IPS-18a (cell line): ENCODE measurements at regions not wholly inside any gene's neighbourhood (a gene's known extent, or its start where the extent isn't known, plus 50 kb on each side); places are given as distances from the start of the nearest gene placed in this dataset.

Source experiments
- H3K27ac ChIP-seq: one replicate; pipeline ENCODE4 v1.5.1; 2013; ENCODE audit warnings: low read length
- H3K27me3 ChIP-seq: one replicate; pipeline ENCODE4 v1.6.1; 2013; ENCODE audit warnings: mild to moderate bottlenecking, low read length; ENCODE audit not compliant: control insufficient read depth, insufficient read depth
- H3K36me3 ChIP-seq: one replicate; pipeline ENCODE4 v1.6.1; 2013; ENCODE audit warnings: low read depth, low read length; ENCODE audit not compliant: control insufficient read depth
- H3K4me1 ChIP-seq: one replicate; pipeline ENCODE4 v1.6.1; 2013; ENCODE audit warnings: low read depth, low read length; ENCODE audit not compliant: control insufficient read depth
- H3K4me3 ChIP-seq: one replicate; pipeline ENCODE4 v1.5.1; 2013; ENCODE audit warnings: low read length
- H3K9ac ChIP-seq: one replicate; pipeline ENCODE4 v1.6.1; 2013; ENCODE audit warnings: mild to moderate bottlenecking, low read length, moderate library complexity
- H3K9me3 ChIP-seq: one replicate; pipeline ENCODE4 v1.6.1; 2013; ENCODE audit warnings: low read depth, low read length; ENCODE audit not compliant: control insufficient read depth

DNA sequence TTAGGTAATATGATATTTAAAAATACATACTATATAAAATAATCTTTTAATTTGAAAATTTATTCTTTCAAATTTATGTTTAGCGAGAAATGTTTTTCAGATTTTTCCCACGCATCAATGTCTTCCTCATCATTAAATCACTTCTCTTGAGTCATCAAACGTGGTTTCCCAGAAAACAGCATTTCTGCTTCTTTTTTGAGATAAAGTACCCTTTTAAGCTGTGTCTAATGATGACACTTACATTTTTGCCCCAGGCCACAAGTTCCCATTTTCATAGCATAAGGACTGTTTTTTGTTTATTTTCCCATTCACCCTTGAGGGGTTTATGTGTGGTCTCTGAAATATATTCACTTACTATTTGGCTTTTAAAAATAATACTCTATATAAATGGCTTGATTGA lies 139.0 kb upstream of the HS3ST3A1 start:
- H3K9me3 ChIP-seq = no peaks in the 10 kb centered on the region
- H3K4me3 ChIP-seq = no peak overlapping the region
- H3K9ac ChIP-seq = no peak overlapping the region
- H3K36me3 ChIP-seq = no peaks in the 10 kb centered on the region
- H3K27me3 ChIP-seq = no peaks in the 10 kb centered on the region
- H3K27ac ChIP-seq = no peak overlapping the region
- no peaks in the 10 kb centered on the region for H3K4me1 ChIP-seq

DNA sequence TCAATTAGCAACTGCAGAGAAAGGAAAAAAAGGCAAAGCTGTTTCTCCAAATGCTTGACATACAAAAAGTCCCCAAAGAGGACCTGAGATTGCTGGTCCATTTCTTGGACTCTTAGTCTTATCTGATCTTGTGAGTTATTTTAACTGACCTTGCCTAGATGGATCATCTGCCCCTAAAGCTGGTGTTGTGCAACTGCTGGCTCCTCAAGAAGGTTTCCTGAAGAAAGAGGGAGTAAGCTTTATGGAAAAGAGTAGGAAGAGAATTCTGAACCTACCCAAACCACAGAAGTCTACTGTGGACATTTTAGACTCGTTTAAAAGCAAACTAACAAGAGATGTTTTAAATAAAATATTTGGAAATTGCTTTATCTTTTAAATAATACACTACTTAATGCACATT lies 140.0 kb upstream of the HS3ST3A1 start:
- Histone ChIP-seq H3K27me3 (no peaks in the 10 kb centered on the region), H3K9ac (no peak overlapping the region), H3K9me3 (no peaks in the 10 kb centered on the region), H3K4me3 (no peak overlapping the region), H3K36me3 (no peaks in the 10 kb centered on the region), H3K4me1 (no peaks in the 10 kb centered on the region), H3K27ac (no peak overlapping the region)

DNA sequence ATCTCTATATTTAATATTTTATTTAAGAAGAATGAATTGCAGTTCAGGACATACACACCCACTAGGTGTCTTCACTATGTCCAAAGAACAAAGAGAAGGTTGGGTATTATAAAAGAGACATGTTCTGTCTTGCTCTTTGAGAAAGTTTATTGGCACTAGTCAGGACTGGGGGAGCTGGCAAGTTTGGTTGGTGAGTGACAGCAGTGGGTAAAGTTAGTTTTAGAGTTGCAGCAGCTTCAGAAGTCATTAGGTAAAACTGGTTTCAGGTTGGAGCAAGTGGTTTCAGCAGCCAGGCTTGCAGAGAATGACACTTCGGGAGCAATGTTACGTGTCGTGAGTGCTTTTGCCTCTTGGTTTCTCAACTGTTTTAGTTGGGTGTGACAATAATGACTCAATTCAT lies 142.2 kb upstream of the HS3ST3A1 start:
- Histone ChIP-seq H3K27me3 (no peaks in the 10 kb centered on the region), H3K4me3 (no peak overlapping the region)

DNA sequence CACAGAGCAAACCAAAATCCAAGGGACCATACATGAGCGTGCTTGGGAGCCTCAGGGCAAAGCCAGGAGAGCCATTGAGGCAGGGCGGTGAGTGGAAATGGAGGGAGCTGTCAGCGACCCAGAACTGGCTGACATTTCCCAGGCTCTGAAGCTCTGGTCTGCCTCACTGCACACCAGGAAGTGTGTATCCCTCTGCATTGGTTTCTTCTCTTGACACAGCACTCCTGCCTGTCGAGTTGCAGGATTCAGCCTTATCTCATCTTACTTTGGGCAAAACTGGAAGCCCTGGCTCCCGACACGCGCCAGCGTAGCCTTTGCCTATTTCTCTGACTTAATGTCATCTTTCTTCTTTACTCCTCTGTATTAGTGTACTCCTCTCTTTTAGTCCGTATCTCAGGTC lies 144.7 kb upstream of the HS3ST3A1 start:
- Histone ChIP-seq H3K9me3 (no peaks in the 10 kb centered on the region), H3K36me3 (no peaks in the 10 kb centered on the region), H3K4me3 (no peak overlapping the region), H3K27me3 (no peaks in the 10 kb centered on the region), H3K4me1 (peaks cover 14% of the 10 kb centered on the region), H3K27ac (no peak overlapping the region), H3K9ac (no peak overlapping the region)

More for the DNA sequence above, 142.2 kb upstream of the HS3ST3A1 start:
- no peak overlapping the region for H3K9ac ChIP-seq
- H3K9me3 ChIP-seq = no peaks in the 10 kb centered on the region
- no peak overlapping the region for H3K27ac ChIP-seq
- no peaks in the 10 kb centered on the region for H3K36me3 ChIP-seq
- H3K4me1 ChIP-seq = no peaks in the 10 kb centered on the region

DNA sequence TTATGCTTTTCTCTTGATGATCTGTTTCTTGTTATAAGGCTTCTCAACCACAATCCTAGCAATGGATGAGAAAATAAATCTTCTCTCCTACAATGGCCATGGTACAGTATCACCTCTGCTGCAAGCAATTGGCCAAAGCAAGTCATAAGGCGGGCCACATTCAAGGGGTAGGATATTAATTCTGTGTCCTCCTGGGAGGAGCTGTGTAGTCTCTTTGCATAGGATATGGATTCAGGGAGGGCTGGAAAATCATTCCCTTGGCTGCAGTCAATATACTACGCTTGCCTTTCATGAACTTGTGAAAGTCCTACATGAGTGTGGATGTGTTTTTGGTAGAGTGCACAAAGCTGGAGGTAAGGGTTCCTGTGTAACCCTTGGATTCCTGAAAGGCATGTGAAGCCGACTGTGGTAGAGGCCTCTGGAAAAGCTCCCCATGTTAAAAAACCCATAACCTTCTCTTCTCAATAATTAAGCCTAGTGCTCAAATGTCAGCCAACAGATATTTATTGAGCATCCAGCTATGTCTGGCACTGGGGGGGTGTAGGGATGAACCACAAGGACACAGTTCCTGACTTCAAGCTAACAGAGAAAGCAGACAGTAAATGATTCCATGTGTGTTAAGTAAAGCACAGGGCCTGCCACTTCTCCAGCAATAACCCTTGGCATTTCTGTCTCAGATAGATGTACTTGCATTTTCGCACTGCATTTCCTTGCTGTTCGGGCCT lies 147.6 kb upstream of the HS3ST3A1 start:
- Histone ChIP-seq H3K9me3 (no peaks in the 10 kb centered on the region), H3K27ac (no peak overlapping the region), H3K27me3 (no peaks in the 10 kb centered on the region), H3K4me3 (no peak overlapping the region), H3K36me3 (no peaks in the 10 kb centered on the region), H3K4me1 (peaks cover 38% of the 10 kb centered on the region), H3K9ac (no peak overlapping the region)

DNA sequence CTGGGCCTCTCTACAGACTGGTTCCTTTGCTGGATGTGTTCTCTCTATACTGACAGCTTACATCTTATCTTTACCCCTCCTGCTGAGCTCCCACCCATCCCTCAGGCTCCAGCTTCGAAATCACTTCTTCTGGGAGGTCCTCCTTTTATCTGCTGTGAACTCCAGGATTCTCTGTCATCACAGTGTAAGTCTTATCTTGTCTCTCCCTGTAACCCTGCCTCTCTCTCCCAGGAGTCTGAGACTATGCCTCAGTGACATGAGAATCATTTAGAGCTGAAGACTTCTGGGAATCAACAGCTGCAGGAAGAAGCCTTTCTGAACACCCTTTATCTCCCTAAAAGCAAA lies 148.1 kb upstream of the HS3ST3A1 start:
- Histone ChIP-seq H3K9ac (no peak overlapping the region), H3K4me3 (no peak overlapping the region), H3K27ac (no peak overlapping the region), H3K27me3 (no peaks in the 10 kb centered on the region), H3K4me1 (peaks cover 38% of the 10 kb centered on the region), H3K36me3 (no peaks in the 10 kb centered on the region), H3K9me3 (no peaks in the 10 kb centered on the region)

DNA sequence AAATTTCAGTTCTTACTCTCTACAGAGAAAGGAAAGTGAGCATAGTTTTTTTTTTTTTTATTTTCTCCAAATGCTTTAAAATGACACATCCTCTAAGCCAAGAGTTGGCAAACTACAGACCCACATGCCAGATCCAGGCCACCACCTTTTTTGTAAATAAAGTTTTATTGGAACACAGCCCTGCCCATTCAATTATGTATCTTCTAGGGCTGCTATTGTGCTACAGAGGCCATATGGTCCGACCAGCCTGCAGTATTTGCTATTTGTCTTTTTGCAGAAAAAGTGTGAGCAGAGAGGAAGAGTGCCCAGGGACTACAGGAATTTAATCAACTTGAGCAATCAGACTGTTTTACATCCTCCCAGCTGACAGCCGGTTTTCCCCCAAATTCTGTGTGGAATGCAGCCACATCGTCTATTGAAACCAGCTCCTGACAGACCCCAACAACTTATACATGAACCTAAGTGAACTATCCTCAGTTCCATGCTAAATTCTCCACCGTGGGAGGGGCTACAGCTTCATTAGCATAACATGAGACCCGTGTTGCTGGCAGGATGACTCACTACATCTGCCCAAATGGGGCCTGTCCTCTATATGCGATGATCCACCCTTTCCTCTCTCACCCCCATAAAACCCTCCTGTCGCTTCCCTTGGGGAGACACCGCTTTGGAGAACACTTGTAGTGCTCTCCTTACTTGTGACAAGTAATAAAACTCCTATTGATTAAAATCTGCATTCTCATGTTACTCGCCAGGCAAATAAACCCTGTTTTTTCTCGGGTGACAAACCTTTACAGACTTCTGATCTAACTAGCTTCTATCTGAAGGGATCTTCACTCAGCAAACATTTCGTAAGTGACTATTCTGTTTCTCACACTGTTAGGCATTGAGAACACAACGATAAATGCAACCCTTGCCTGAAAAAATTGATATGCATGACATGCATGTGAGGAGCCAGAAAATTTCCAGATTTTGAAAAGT lies 149.4 kb upstream of the HS3ST3A1 start:
- Histone ChIP-seq H3K9me3 (no peaks in the 10 kb centered on the region), H3K27me3 (no peaks in the 10 kb centered on the region), H3K4me1 (peaks cover 38% of the 10 kb centered on the region), H3K4me3 (no peak overlapping the region), H3K27ac (no peak overlapping the region), H3K9ac (no peak overlapping the region), H3K36me3 (no peaks in the 10 kb centered on the region)

DNA sequence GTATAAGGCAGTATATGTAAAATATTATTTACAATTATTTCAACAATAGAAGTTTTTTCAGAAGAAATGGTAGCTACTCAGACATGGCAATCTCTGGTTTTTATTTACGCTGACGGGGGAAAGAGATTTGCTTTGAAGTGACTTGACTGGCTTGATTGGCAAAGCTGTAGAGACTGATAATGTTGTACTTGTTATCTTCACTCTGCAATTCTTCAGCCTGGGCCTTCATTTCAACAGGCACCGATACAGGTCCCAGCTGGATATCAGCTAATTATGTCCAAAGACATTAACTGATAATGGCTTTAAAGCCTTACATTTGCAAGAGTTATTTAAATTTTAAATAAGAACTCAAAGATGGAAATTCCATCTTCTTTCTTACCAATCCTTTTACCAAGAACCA lies 151.4 kb upstream of the HS3ST3A1 start:
- H3K9me3 ChIP-seq = no peaks in the 10 kb centered on the region
- H3K27ac ChIP-seq = no peak overlapping the region
- no peak overlapping the region for H3K9ac ChIP-seq
- H3K4me3 ChIP-seq = peak overlapping the region; percentile 23
- no peaks in the 10 kb centered on the region for H3K36me3 ChIP-seq
- peaks cover 38% of the 10 kb centered on the region for H3K4me1 ChIP-seq
- H3K27me3 ChIP-seq = no peaks in the 10 kb centered on the region

DNA sequence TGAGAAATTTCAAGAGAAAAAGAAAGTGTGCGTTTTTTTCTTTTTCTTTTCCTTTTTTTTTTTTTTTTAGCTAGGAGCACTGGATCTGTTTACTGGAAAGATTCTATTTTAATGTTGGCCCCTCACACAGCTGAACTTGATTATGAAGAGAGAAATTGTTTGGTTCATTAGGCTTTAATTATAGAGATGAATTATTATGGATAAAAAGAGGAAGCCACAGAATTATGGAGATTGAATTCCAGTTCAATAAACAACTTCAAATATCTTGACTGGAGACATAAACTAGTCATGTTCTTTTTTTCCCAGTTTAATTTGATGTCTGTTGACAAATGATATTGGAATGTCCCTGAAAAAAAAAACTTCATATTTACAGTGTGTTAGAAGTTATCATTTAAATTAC lies 152.0 kb upstream of the HS3ST3A1 start:
- no peak overlapping the region for H3K9ac ChIP-seq
- no peaks in the 10 kb centered on the region for H3K27me3 ChIP-seq
- no peak overlapping the region for H3K4me3 ChIP-seq
- no peaks in the 10 kb centered on the region for H3K9me3 ChIP-seq
- peaks cover 38% of the 10 kb centered on the region for H3K4me1 ChIP-seq
- no peak overlapping the region for H3K27ac ChIP-seq
- H3K36me3 ChIP-seq = no peaks in the 10 kb centered on the region

DNA sequence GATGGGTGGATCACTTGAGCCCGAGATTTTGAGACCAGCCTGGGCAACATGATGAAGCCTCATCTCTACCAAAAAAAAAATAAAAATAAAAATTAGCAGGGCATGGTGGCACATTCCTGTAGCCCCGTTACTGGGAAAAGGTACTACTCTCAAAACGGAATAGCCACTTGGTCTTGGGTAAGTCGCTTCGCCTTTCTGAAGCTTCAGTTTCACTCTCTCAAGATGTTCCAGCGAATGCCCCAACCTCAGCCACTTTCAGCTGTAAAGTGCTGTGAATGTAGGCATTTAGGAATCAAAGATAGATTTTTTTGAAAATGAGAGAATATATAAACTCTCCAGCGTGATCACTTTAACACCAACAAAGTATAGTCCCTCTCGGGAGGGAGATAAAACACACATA lies 154.1 kb upstream of the HS3ST3A1 start:
- H3K27me3 ChIP-seq = no peaks in the 10 kb centered on the region
- no peak overlapping the region for H3K4me3 ChIP-seq
- H3K4me1 ChIP-seq = peaks cover 30% of the 10 kb centered on the region
- H3K9ac ChIP-seq = no peak overlapping the region
- H3K27ac ChIP-seq = no peak overlapping the region
- H3K9me3 ChIP-seq = no peaks in the 10 kb centered on the region
- no peaks in the 10 kb centered on the region for H3K36me3 ChIP-seq

DNA sequence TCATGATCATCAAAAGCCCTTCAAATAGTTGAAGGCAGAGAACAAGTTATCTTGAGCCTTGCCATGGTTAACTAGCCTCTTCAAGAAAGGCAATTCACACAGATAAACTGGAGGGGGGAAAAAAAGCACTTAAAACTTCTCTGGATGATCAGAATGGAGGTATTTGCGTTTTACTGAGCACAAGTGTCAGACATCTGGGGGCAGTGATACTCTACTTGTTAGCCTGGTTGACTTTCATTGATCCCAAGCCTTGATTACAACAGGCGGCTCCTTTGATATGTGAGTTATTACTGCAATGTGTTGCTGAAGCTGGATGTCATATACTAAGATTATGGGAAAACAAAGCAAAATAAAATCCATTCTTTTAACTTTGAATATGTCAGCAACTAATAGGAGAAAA lies 155.0 kb upstream of the HS3ST3A1 start:
- H3K4me3 ChIP-seq = no peak overlapping the region
- H3K9me3 ChIP-seq = no peaks in the 10 kb centered on the region
- H3K27me3 ChIP-seq = no peaks in the 10 kb centered on the region
- no peak overlapping the region for H3K27ac ChIP-seq
- H3K9ac ChIP-seq = no peak overlapping the region
- H3K36me3 ChIP-seq = no peaks in the 10 kb centered on the region
- H3K4me1 ChIP-seq = peaks cover 21% of the 10 kb centered on the region
